B cell (primary cell): ENCODE measurements at regions not wholly inside any gene's neighbourhood (a gene's known extent, or its start where the extent isn't known, plus 50 kb on each side); places are given as distances from the start of the nearest gene placed in this dataset.

ENCODE experiments used
- ATAC-seq: fragments of 200-7000 bp; cut with Tn5 transposase; one replicate; pipeline ENCODE4 v1.10.0; 2021; ENCODE audit warnings: low read depth, mild to moderate bottlenecking, moderate number of reproducible peaks, moderate library complexity
- CTCF ChIA-PET: fragments of 350-600 bp; sonication (Branson Sonifier 250); formaldehyde crosslinking; loops from one replicate; lab custom pipeline; 2021; ENCODE audit warnings: antibody characterized with exemption, inconsistent platforms; lab: Charles Lee
- POLR2A ChIA-PET: fragments of 350-600 bp; sonication (Branson Sonifier 250); formaldehyde crosslinking; loops from one replicate; lab custom pipeline; 2021; ENCODE audit warnings: antibody characterized with exemption; lab: Charles Lee
- DNase-seq: peaks from one replicate; pipeline ENCODE4 v3.0.0; 2013
- H2AFZ ChIP-seq: 2 replicates; pipeline ENCODE4 v1.6.1; 2012; ENCODE audit warnings: mild to moderate bottlenecking, low read depth, low read length; ENCODE audit not compliant: insufficient read depth, poor library complexity, severe bottlenecking
- H3K27ac ChIP-seq, 2 donors: 1 replicate in 1 of 2; 2 replicates in 1 of 2; pipeline ENCODE4 v1.5.1; 2012 to 2013; ENCODE audit warnings: low read length in 2 of 2, mild to moderate bottlenecking in 2 of 2, moderate library complexity in 1 of 2
- H3K27me3 ChIP-seq, 4 experiments: fragments of 200-600 bp in 1 of 4; sonication (generic) in 1 of 4; replicated peaks in 1 of 4; 1 replicate in 2 of 4; 2 replicates in 2 of 4; pipeline versions ENCODE4 v1.6.1 to v1.7.0; 2013 to 2016; ENCODE audit warnings: low read length in 3 of 4, mild to moderate bottlenecking in 2 of 4, mixed read lengths in 1 of 4, moderate library complexity in 1 of 4; ENCODE audit not compliant: insufficient read depth in 4 of 4, control insufficient read depth in 3 of 4; ENCODE audit errors: control extremely low read depth in 1 of 4
- H3K36me3 ChIP-seq, 2 experiments: replicated peaks in 1 of 2; 1 replicate in 1 of 2; 2 replicates in 1 of 2; pipeline versions ENCODE4 v1.6.1 to v1.7.1; 2013; ENCODE audit warnings: low read length in 1 of 2; ENCODE audit not compliant: insufficient read depth in 2 of 2, control insufficient read depth in 1 of 2; ENCODE audit errors: control extremely low read depth in 1 of 2, extremely low read depth in 1 of 2
- H3K4me1 ChIP-seq, 2 donors: fragments of 200-600 bp in 1 of 2; sonication (generic) in 1 of 2; 1 replicate in 1 of 2; 2 replicates in 1 of 2; pipeline versions ENCODE4 v1.5.1 to v1.6.1; 2013 to 2017; ENCODE audit warnings: low read length in 2 of 2; ENCODE audit not compliant: control insufficient read depth in 2 of 2, insufficient read depth in 2 of 2
- H3K4me2 ChIP-seq: replicated peaks from 2 replicates; pipeline ENCODE3; 2012; ENCODE audit warnings: mild to moderate bottlenecking, low read depth, low read length; ENCODE audit not compliant: poor library complexity, severe bottlenecking
- H3K4me3 ChIP-seq, 5 experiments: fragments of 200-600 bp in 1 of 5; sonication (generic) in 1 of 5; 1 replicate in 3 of 5; 2 replicates in 2 of 5; pipeline versions ENCODE4 v1.5.1 to v1.7.0; 2011 to 2016; ENCODE audit warnings: low read length in 4 of 5, mild to moderate bottlenecking in 4 of 5, low read depth in 2 of 5, control low read depth in 1 of 5, moderate library complexity in 1 of 5; ENCODE audit not compliant: insufficient read depth in 1 of 5; ENCODE audit errors: control extremely low read depth in 1 of 5, extremely low read depth in 1 of 5
- H3K79me2 ChIP-seq: fragments of 200-600 bp; sonication (generic); one replicate; pipeline ENCODE4 v1.6.0; 2016; ENCODE audit warnings: low read length; ENCODE audit not compliant: control insufficient read depth, insufficient read depth
- H3K9ac ChIP-seq: fragments of 200-600 bp; sonication (generic); 2 replicates; pipeline ENCODE4 v1.6.1; 2017; ENCODE audit warnings: mild to moderate bottlenecking, low read length, moderate library complexity
- H3K9me3 ChIP-seq, 3 donors: one replicate each; pipeline versions ENCODE4 v1.6.1 to v1.7.1; 2013; ENCODE audit warnings: low read length in 2 of 3; ENCODE audit not compliant: control insufficient read depth in 2 of 3, insufficient read depth in 1 of 3; ENCODE audit errors: control extremely low read depth in 1 of 3
- H4K20me1 ChIP-seq: 2 replicates; pipeline ENCODE4 v1.6.0; 2012; ENCODE audit warnings: mild to moderate bottlenecking, low read length; ENCODE audit not compliant: insufficient read depth, control insufficient read depth, poor library complexity, severe bottlenecking
- H3K27ac Mint-ChIP-seq: one replicate; pipeline ENCODE4 v1.8.0; 2021; ENCODE audit warnings: mixed read lengths
- H3K27me3 Mint-ChIP-seq: one replicate; pipeline ENCODE4 v1.8.0; 2021; ENCODE audit warnings: mixed read lengths
- H3K4me1 Mint-ChIP-seq: one replicate; pipeline ENCODE4 v1.8.0; 2021; ENCODE audit warnings: mixed read lengths
- H3K4me3 Mint-ChIP-seq: one replicate; pipeline ENCODE4 v1.8.0; 2021; ENCODE audit warnings: mixed read lengths
- H3K9me3 Mint-ChIP-seq: one replicate; pipeline ENCODE4 v1.8.0; 2022; ENCODE audit warnings: mixed read lengths; ENCODE audit not compliant: insufficient read depth
- EZH2 ChIP-seq: IDR thresholded peaks from 2 replicates; pipeline ENCODE4 v1.6.1; 2012; ENCODE audit warnings: borderline replicate concordance, low read depth, mild to moderate bottlenecking, moderate library complexity, low read length; ENCODE audit not compliant: insufficient read depth, poor library complexity, severe bottlenecking
- WGBS: methylation state at CpG from one replicate; pipeline ENCODE4 v1.1.5; 2013; ENCODE audit warnings: missing lambda C conversion rate; ENCODE audit not compliant: insufficient coverage; 5-methylcytosine and 5-hydroxymethylcytosine counted together
- intact Hi-C: fragments of 100-400 bp; cut with micrococcal nuclease; formaldehyde crosslinking; loops from one replicate; pipeline ENCODE4 v1.10.0; 2022
- TF ChIP-seq, protein P1 (sequence below): fragments of 200-600 bp; IDR thresholded peaks from one replicate; pipeline ENCODE4 v1.8.0; 2022; ENCODE audit warnings: antibody characterized with exemption, mild to moderate bottlenecking

DNA sequence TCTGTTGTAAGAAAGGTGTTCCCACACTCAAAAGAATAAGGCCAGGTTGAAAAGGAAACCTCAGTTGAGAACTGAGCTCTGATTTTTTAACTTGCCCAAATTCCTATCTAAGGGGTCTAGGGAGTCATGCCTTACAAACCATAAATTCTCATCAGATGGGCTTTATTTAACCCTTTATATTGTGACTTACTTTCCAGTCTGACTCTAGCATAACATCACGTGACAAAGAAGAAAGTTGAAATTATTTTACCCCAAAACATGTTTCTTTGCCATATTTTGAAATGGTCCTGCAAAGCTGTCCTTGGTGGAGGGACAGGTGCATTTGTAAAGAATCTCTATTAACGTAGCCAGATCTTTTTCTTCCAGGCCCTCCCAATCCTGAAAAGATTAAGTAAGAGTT, 411.7 kb downstream of the GALC start:
- Histone ChIP-seq H3K4me3 (no peak overlapping the region), H3K27me3 (no peaks in the 10 kb centered on the region), H3K27ac (no peak overlapping the region), H3K4me1 (no peaks in the 10 kb centered on the region), H3K79me2 (no peaks in the 10 kb centered on the region), H3K36me3 (no peaks in the 10 kb centered on the region), H3K4me2 (no peak overlapping the region), H4K20me1 (no peaks in the 10 kb centered on the region), H3K9me3 (peaks cover 0 to 13% (median 0%) of the 10 kb centered on the region in 3 donors), H2AFZ (no peak overlapping the region), H3K9ac (no peak overlapping the region)
- no peaks in the 10 kb centered on the region for H3K27me3 Mint-ChIP-seq
- ChIA-PET CTCF (no interaction called here), POLR2A (no interaction called here)
- H3K4me3 Mint-ChIP-seq: no peak overlapping the region
- ATAC-seq (no peak), DNase-seq (no peak)
- no peaks in the 10 kb centered on the region for H3K4me1 Mint-ChIP-seq
- intact Hi-C loops: no loop called here
- no CpG with 5 or more reads among the region's 2 CpGs for WGBS
- TF ChIP-seq, protein P1, sequence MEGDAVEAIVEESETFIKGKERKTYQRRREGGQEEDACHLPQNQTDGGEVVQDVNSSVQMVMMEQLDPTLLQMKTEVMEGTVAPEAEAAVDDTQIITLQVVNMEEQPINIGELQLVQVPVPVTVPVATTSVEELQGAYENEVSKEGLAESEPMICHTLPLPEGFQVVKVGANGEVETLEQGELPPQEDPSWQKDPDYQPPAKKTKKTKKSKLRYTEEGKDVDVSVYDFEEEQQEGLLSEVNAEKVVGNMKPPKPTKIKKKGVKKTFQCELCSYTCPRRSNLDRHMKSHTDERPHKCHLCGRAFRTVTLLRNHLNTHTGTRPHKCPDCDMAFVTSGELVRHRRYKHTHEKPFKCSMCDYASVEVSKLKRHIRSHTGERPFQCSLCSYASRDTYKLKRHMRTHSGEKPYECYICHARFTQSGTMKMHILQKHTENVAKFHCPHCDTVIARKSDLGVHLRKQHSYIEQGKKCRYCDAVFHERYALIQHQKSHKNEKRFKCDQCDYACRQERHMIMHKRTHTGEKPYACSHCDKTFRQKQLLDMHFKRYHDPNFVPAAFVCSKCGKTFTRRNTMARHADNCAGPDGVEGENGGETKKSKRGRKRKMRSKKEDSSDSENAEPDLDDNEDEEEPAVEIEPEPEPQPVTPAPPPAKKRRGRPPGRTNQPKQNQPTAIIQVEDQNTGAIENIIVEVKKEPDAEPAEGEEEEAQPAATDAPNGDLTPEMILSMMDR: no peak
- TF ChIP-seq EZH2: no peak
- peaks cover 5% of the 10 kb centered on the region for H3K9me3 Mint-ChIP-seq
- H3K27ac Mint-ChIP-seq: no peak overlapping the region

DNA sequence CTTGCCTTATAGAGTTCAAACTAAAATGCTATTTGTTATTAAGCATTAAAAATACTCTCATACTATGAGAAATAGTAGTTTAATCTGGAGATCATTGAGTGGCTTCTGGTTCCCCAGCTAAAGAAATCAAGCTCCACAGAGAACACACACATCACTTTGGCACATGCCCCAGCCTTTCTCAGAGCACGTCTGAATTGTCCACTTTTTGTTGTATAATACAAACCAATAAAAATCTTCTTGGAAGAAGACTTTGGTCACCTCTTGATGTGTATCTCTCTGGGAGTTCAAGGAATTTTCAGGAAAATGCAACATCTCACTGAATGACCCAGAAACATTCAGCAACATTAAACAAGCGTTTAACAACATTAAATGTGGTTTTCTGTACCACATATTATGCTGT, 413.9 kb downstream of the GALC start:
- intact Hi-C loops: no loop called here
- H3K27ac ChIP-seq: no peak overlapping the region
- no peaks in the 10 kb centered on the region for H4K20me1 ChIP-seq
- H3K36me3 ChIP-seq: no peaks in the 10 kb centered on the region
- Mint-ChIP-seq H3K4me1 (no peaks in the 10 kb centered on the region), H3K9me3 (peaks cover 5% of the 10 kb centered on the region), H3K4me3 (no peak overlapping the region), H3K27ac (no peak overlapping the region), H3K27me3 (no peaks in the 10 kb centered on the region)
- H3K27me3 ChIP-seq: no peaks in the 10 kb centered on the region
- POLR2A ChIA-PET: no interaction called here
- no peaks in the 10 kb centered on the region for H3K4me1 ChIP-seq
- ATAC-seq (no peak), DNase-seq (no peak)
- CTCF ChIA-PET: no interaction called here
- TF ChIP-seq EZH2: no peak
- TF ChIP-seq, protein P1: no peak
- no peak overlapping the region for H2AFZ ChIP-seq
- no peak overlapping the region for H3K4me3 ChIP-seq
- H3K9ac ChIP-seq: no peak overlapping the region
- no CpG with 5 or more reads among the region's 2 CpGs for WGBS
- H3K79me2 ChIP-seq: no peaks in the 10 kb centered on the region
- H3K9me3 ChIP-seq: peaks cover 0 to 9% (median 0%) of the 10 kb centered on the region in 3 donors
- no peak overlapping the region for H3K4me2 ChIP-seq
